ENCODE measurements at regions not wholly inside any gene's neighbourhood (a gene's known extent, or its start where the extent isn't known, plus 50 kb on each side); places are given as distances from the start of the nearest gene placed in this dataset.

DNA sequence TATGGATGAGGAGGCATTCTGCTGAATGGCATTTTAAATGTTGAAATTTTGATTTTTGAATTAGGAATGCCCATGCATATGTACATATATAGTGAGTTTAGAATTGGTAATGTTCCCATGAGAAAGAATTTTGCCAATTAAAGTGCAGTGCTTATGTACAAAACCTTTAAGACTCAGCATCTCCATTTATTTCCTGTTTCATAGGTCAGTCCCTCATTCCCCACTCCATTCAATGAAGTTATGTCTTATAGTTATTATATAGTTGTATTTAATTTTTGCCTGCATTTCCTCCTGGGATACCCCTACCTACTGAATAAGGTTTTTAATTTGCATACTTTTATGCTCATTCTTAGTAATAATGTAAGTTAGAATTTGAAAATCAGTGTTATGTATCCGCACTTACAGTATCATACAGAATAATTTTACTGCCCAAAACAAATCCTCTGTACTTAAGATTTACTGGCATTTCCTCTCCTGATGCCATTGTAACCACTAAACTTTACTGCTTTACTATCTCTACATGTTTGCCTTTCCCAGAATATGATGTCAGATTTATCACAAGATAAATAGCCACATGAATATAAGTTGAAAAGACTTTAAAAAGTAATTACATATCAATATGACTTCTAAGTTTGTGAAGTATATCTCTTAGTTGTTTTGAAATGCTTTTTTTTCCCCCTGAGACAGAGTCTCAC lies 389.1 kb upstream of the NDN start:
- Histone ChIP-seq H3T11ph (ENCODE audit: low read length) (no peak overlapping the region), H4K5ac (ENCODE audit: insufficient read length, low read depth, low read length) (no peak overlapping the region), H2BK20ac (ENCODE audit: low read depth, low read length, poor library complexity, severe bottlenecking) (no peak overlapping the region), H3K27ac (ENCODE audit: insufficient read length, low read depth, low read length) (no peak overlapping the region), H2AFZ (ENCODE audit: low read length) (no peak overlapping the region), H2BK5ac (ENCODE audit: insufficient read length, low read length) (no peak overlapping the region), H3K27me3 (ENCODE audit: insufficient read depth, low read length) (no peaks in the 10 kb centered on the region), H3K4ac (ENCODE audit: low read depth, low read length) (no peak overlapping the region), H3K9ac (ENCODE audit: extremely low read depth, insufficient read length, low read length) (no peak overlapping the region), H3K56ac (ENCODE audit: insufficient read length, low read depth, low read length) (no peak overlapping the region), H3K18ac (ENCODE audit: insufficient read length, low read depth, low read length) (no peak overlapping the region), H2BK15ac (ENCODE audit: low read depth, low read length) (no peak overlapping the region), H4K20me1 (ENCODE audit: control insufficient read depth, insufficient read depth, insufficient read length) (no peaks in the 10 kb centered on the region), H2AK5ac (ENCODE audit: insufficient read length, low read length) (no peak overlapping the region), H3K4me1 (ENCODE audit: insufficient read depth, low read length) (no peaks in the 10 kb centered on the region), H3K4me2 (ENCODE audit: insufficient read depth, insufficient read length, low read length) (no peak overlapping the region), H3K23ac (ENCODE audit: insufficient read length, low read depth, low read length) (no peak overlapping the region), H3K79me2 (ENCODE audit: insufficient read depth, low read length) (no peaks in the 10 kb centered on the region), H4K91ac (ENCODE audit: insufficient read length, low read depth, low read length) (no peak overlapping the region), H4K8ac (replicated peaks; ENCODE audit: insufficient read length, low read depth, low read length) (no peak overlapping the region), H3K14ac (ENCODE audit: insufficient read depth, low read length) (no peak overlapping the region), H2BK120ac (ENCODE audit: low read depth, low read length, poor library complexity, severe bottlenecking) (no peak overlapping the region), H2BK12ac (ENCODE audit: insufficient read length, low read depth, low read length) (no peak overlapping the region), H3K23me2 (ENCODE audit: insufficient read length, low read depth, low read length, poor library complexity, severe bottlenecking) (no peaks in the 10 kb centered on the region), H3K9me3 (ENCODE audit: control insufficient read depth, low read depth, low read length) (peaks cover 29% of the 10 kb centered on the region), H3K79me1 (ENCODE audit: insufficient read depth, low read depth, low read length, poor library complexity, severe bottlenecking) (no peaks in the 10 kb centered on the region)
- no peak overlapping the region for H3K4me3 Mint-ChIP-seq
- peaks cover 53 to 59% of the 10 kb centered on the region in 2 experiments for H3K9me3 Mint-ChIP-seq
- H3K36me3 Mint-ChIP-seq (ENCODE audit: insufficient read depth in 1 of 3, low read depth in 3 of 3): peaks cover 5 to 15% (median 14%) of the 10 kb centered on the region in 3 experiments; a peak in 6 of 7 replicates
- no CpG with 5 or more reads among the region's 1 CpG for WGBS (ENCODE audit: extremely low coverage, insufficient read length, low lambda C conversion rate)
- DNase-seq: no peak
- TF ChIP-seq, protein P1, sequence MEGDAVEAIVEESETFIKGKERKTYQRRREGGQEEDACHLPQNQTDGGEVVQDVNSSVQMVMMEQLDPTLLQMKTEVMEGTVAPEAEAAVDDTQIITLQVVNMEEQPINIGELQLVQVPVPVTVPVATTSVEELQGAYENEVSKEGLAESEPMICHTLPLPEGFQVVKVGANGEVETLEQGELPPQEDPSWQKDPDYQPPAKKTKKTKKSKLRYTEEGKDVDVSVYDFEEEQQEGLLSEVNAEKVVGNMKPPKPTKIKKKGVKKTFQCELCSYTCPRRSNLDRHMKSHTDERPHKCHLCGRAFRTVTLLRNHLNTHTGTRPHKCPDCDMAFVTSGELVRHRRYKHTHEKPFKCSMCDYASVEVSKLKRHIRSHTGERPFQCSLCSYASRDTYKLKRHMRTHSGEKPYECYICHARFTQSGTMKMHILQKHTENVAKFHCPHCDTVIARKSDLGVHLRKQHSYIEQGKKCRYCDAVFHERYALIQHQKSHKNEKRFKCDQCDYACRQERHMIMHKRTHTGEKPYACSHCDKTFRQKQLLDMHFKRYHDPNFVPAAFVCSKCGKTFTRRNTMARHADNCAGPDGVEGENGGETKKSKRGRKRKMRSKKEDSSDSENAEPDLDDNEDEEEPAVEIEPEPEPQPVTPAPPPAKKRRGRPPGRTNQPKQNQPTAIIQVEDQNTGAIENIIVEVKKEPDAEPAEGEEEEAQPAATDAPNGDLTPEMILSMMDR (conservative IDR thresholded peaks at IDR 0.05): no peak
- H3K27ac Mint-ChIP-seq: no peak overlapping the region
- peaks cover 0 to 2% of the 10 kb centered on the region in 2 experiments; a peak in 1 of 4 replicates for H3K4me1 Mint-ChIP-seq
- H3K27me3 Mint-ChIP-seq (ENCODE audit: low read depth): no peaks in the 10 kb centered on the region
